ENCODE measurements at regions not wholly inside any gene's neighbourhood (a gene's known extent, or its start where the extent isn't known, plus 50 kb on each side); places are given as distances from the start of the nearest gene placed in this dataset.

GRCh38 chr9:108568093-108568492 is 287.7 kb downstream of the ACTL7B start:
- in situ Hi-C loops (cut with MboI; ENCODE audit: low sequenced_read_pairs, unreplicated experiment) = loop anchor here (10.0 kb wide), 1 partner anchor 1093 kb away; no protein-coding TSS in a partner anchor
- TF ChIP-seq, protein P1, sequence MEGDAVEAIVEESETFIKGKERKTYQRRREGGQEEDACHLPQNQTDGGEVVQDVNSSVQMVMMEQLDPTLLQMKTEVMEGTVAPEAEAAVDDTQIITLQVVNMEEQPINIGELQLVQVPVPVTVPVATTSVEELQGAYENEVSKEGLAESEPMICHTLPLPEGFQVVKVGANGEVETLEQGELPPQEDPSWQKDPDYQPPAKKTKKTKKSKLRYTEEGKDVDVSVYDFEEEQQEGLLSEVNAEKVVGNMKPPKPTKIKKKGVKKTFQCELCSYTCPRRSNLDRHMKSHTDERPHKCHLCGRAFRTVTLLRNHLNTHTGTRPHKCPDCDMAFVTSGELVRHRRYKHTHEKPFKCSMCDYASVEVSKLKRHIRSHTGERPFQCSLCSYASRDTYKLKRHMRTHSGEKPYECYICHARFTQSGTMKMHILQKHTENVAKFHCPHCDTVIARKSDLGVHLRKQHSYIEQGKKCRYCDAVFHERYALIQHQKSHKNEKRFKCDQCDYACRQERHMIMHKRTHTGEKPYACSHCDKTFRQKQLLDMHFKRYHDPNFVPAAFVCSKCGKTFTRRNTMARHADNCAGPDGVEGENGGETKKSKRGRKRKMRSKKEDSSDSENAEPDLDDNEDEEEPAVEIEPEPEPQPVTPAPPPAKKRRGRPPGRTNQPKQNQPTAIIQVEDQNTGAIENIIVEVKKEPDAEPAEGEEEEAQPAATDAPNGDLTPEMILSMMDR (IDR thresholded peaks at IDR 0.05; ENCODE audit: borderline replicate concordance, control extremely low read depth, extremely low read depth, insufficient read depth, missing control alignments) = no peak
- no peak for DNase-seq (ENCODE audit: low spot score)

DNA sequence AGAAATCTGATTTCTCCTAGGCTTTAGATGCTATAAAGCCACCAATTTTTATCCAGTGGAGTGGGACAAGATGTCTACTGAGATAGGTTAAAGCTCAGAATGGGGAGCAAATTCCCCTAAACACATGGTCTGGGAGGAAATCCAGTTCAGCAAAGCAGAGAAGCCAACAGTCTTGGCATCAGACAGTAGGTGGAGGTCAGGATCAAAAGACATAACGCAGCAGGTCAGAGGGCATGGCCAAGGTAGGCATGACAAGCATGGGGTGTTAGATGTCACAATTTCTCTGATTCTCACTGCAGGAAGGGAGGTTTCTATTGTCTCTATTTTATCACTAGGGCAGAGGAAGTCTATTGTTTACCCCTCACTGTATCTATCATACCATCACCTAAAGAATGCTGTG is 288.2 kb downstream of the ACTL7B start:
- in situ Hi-C loops (cut with MboI; ENCODE audit: low sequenced_read_pairs, unreplicated experiment) = loop anchor here (10.0 kb wide), 1 partner anchor 1093 kb away; no protein-coding TSS in a partner anchor
- TF ChIP-seq, protein P1 (IDR thresholded peaks at IDR 0.05; ENCODE audit: borderline replicate concordance, control extremely low read depth, extremely low read depth, insufficient read depth, missing control alignments) = no peak
- DNase-seq (ENCODE audit: low spot score) = no peak

DNA sequence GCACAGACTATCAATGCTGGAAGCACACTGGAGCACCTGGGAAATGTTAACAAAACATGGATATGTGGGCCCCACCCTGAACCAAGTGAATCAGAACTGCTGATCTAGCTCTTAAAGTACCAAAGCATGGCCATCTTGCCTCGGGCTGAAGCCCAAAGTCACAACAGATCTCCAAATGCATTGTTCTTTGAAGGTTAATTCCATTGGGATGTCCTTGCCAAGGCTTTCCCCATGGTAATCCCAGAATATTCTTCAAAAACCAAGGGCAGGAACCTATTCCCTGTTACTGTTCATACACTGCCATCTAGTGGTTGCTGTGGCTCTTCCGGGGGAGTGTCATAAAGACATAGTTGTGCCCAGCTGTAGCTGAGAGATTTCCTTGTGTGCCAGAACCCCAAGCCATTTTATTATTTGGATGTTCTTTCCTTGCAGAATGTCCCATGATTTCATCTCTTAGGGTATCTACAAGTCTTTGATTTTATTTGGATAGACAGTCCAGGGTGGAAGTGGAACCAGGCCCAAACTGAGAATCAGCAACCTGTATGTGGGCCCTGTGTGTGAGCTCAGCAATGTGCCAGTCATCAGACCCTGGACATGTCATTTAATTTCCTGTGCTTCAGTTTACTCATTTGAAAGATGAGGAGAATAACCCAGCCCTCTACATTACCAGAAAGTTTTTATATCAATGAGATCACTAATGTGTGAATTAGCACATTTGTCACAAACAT is 290.0 kb downstream of the ACTL7B start:
- DNase-seq (ENCODE audit: low spot score) = peak; percentile 45
- in situ Hi-C loops (cut with MboI; ENCODE audit: low sequenced_read_pairs, unreplicated experiment) = loop anchor here (10.0 kb wide), 1 partner anchor 1091 kb away; no protein-coding TSS in a partner anchor

GRCh38 chr9:108562176-108562575 is 293.6 kb downstream of the ACTL7B start:
- TF ChIP-seq, protein P1 (IDR thresholded peaks at IDR 0.05; ENCODE audit: borderline replicate concordance, control extremely low read depth, extremely low read depth, insufficient read depth, missing control alignments) = no peak
- in situ Hi-C loops (cut with MboI; ENCODE audit: low sequenced_read_pairs, unreplicated experiment) = loop anchor here (10.0 kb wide), 1 partner anchor 1087 kb away; no protein-coding TSS in a partner anchor
- no peak for DNase-seq (ENCODE audit: low spot score)

More for the DNA sequence above, 290.0 kb downstream of the ACTL7B start:
- TF ChIP-seq, protein P1 (IDR thresholded peaks at IDR 0.05; ENCODE audit: borderline replicate concordance, control extremely low read depth, extremely low read depth, insufficient read depth, missing control alignments) = peak; percentile 75

DNA sequence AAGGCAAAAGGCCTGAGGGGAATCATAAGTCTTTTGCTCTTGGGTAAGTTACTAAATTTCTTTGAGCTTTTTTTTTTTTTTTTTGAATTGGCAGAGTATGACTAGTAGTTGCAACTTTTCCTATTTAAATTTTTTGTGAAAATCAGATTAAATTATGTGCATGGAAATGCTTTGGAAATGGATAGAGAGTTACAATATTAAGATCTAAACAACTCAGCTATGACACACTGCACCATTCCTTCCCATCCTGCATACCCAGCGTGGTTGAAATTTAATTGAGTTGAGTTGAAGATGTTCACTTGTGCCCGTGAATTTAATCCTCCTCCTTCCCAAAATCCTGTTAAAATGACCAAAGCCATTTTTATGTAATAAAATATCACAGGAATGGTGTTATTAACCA is 296.4 kb downstream of the ACTL7B start:
- TF ChIP-seq, protein P1 (IDR thresholded peaks at IDR 0.05; ENCODE audit: borderline replicate concordance, control extremely low read depth, extremely low read depth, insufficient read depth, missing control alignments) = no peak
- in situ Hi-C loops (cut with MboI; ENCODE audit: low sequenced_read_pairs, unreplicated experiment) = no loop called here
- DNase-seq (ENCODE audit: low spot score) = no peak

GRCh38 chr9:108554831-108555230 is 301.0 kb downstream of the ACTL7B start:
- in situ Hi-C loops (cut with MboI; ENCODE audit: low sequenced_read_pairs, unreplicated experiment) = no loop called here
- no peak for DNase-seq (ENCODE audit: low spot score)
- TF ChIP-seq, protein P1 (IDR thresholded peaks at IDR 0.05; ENCODE audit: borderline replicate concordance, control extremely low read depth, extremely low read depth, insufficient read depth, missing control alignments) = no peak
